ENCODE measurements at regions not wholly inside any gene's neighbourhood (a gene's known extent, or its start where the extent isn't known, plus 50 kb on each side); places are given as distances from the start of the nearest gene placed in this dataset.

GRCh38 chr5:66368811-66369210 is 224.7 kb downstream of the SREK1 start:
- no peaks in the 10 kb centered on the region for H3K4me1 ChIP-seq (ENCODE audit: insufficient read depth, low read length)
- Mint-ChIP-seq H3K27ac (no peak overlapping the region), H3K27me3 (peaks cover 9% of the 10 kb centered on the region), H3K9me3 (no peaks in the 10 kb centered on the region), H3K36me3 (ENCODE audit: low read depth) (no peaks in the 10 kb centered on the region), H3K4me3 (no peak overlapping the region), H3K4me1 (ENCODE audit: low read depth) (no peaks in the 10 kb centered on the region)
- H3K27ac ChIP-seq (ENCODE audit: low read depth in 1 of 2, low read length in 2 of 2): no peak overlapping the region
- H3K9me3 ChIP-seq (ENCODE audit: control insufficient read depth in 1 of 2, insufficient read depth in 1 of 2, low read length in 2 of 2): no peaks in the 10 kb centered on the region
- no peak for TF ChIP-seq CTCF (IDR thresholded peaks at IDR 0.05)
- H3K27me3 ChIP-seq (ENCODE audit: control insufficient read depth in 1 of 2, insufficient read depth in 2 of 2, low read length in 2 of 2): peaks cover 0 to 6% of the 10 kb centered on the region in 2 experiments
- POLR2A ChIA-PET: no interaction called here
- no peaks in the 10 kb centered on the region for H3K36me3 ChIP-seq (ENCODE audit: insufficient read depth, low read length)
- DNase-seq (no peak), ATAC-seq (ENCODE audit: poor library complexity) (no peak)
- CTCF ChIA-PET: no interaction called here
- H3K4me3 ChIP-seq (ENCODE audit: low read length): no peak overlapping the region
- intact Hi-C loops (cut with DNase I, micrococcal nuclease): no loop called here

GRCh38 chr5:66377747-66378146 is 218.4 kb upstream of the MAST4 start:
- Histone ChIP-seq H3K27ac (ENCODE audit: low read depth in 1 of 2, low read length in 2 of 2) (no peak overlapping the region), H3K4me1 (ENCODE audit: insufficient read depth, low read length) (no peaks in the 10 kb centered on the region), H3K9me3 (ENCODE audit: control insufficient read depth in 1 of 2, insufficient read depth in 1 of 2, low read length in 2 of 2) (peaks cover 3 to 7% of the 10 kb centered on the region in 2 experiments), H3K36me3 (ENCODE audit: insufficient read depth, low read length) (no peaks in the 10 kb centered on the region), H3K4me3 (ENCODE audit: low read length) (no peak overlapping the region), H3K27me3 (ENCODE audit: control insufficient read depth in 1 of 2, insufficient read depth in 2 of 2, low read length in 2 of 2) (peaks cover 0 to 11% of the 10 kb centered on the region in 2 experiments)
- Mint-ChIP-seq H3K4me1 (ENCODE audit: low read depth) (no peaks in the 10 kb centered on the region), H3K9me3 (peaks cover 6% of the 10 kb centered on the region), H3K36me3 (ENCODE audit: low read depth) (no peaks in the 10 kb centered on the region), H3K27ac (no peak overlapping the region), H3K4me3 (no peak overlapping the region), H3K27me3 (peaks cover 27% of the 10 kb centered on the region)
- ChIA-PET CTCF (no interaction called here), POLR2A (no interaction called here)
- TF ChIP-seq CTCF (IDR thresholded peaks at IDR 0.05): no peak
- intact Hi-C loops (cut with DNase I, micrococcal nuclease): no loop called here
- no peak for DNase-seq
- ATAC-seq (ENCODE audit: poor library complexity): no peak

- Mint-ChIP-seq H3K36me3 (ENCODE audit: low read depth) (no peaks in the 10 kb centered on the region), H3K4me1 (ENCODE audit: low read depth) (no peaks in the 10 kb centered on the region), H3K9me3 (peaks cover 6% of the 10 kb centered on the region), H3K27me3 (peaks cover 27% of the 10 kb centered on the region), H3K4me3 (no peak overlapping the region), H3K27ac (no peak overlapping the region)
- Histone ChIP-seq H3K4me3 (ENCODE audit: low read length) (no peak overlapping the region), H3K9me3 (ENCODE audit: control insufficient read depth in 1 of 2, insufficient read depth in 1 of 2, low read length in 2 of 2) (peaks cover 3 to 7% of the 10 kb centered on the region in 2 experiments), H3K36me3 (ENCODE audit: insufficient read depth, low read length) (no peaks in the 10 kb centered on the region), H3K4me1 (ENCODE audit: insufficient read depth, low read length) (no peaks in the 10 kb centered on the region), H3K27me3 (ENCODE audit: control insufficient read depth in 1 of 2, insufficient read depth in 2 of 2, low read length in 2 of 2) (peaks cover 0 to 11% of the 10 kb centered on the region in 2 experiments), H3K27ac (ENCODE audit: low read depth in 1 of 2, low read length in 2 of 2) (no peak overlapping the region)
- TF ChIP-seq CTCF (IDR thresholded peaks at IDR 0.05): no peak
- ATAC-seq (ENCODE audit: poor library complexity) (no peak), DNase-seq (no peak)
- ChIA-PET CTCF (no interaction called here), POLR2A (no interaction called here)
- intact Hi-C loops (cut with DNase I, micrococcal nuclease): no loop called here
Measured at GRCh38 chr5:66378407-66378806, 217.8 kb upstream of the MAST4 start.
